Common myeloid progenitor, CD34-positive (primary cell): ENCODE measurements at regions not wholly inside any gene's neighbourhood (a gene's known extent, or its start where the extent isn't known, plus 50 kb on each side); places are given as distances from the start of the nearest gene placed in this dataset.
"Not testable (repeated sequence)": the region's sequence is repeated elsewhere in the genome, so short reads cannot be mapped to it uniquely, and the experiment has no call there.

Source experiments
- CTCF ChIA-PET: fragments of 350-600 bp; sonication (Branson Sonifier 250); formaldehyde crosslinking; loops from one replicate; lab custom pipeline; 2021; ENCODE audit warnings: antibody characterized with exemption; lab: Charles Lee
- POLR2A ChIA-PET: fragments of 350-600 bp; sonication (Branson Sonifier 250); formaldehyde crosslinking; loops from one replicate; lab custom pipeline; 2021; ENCODE audit warnings: antibody characterized with exemption; lab: Charles Lee
- DNase-seq, 3 donors: peaks; one replicate each; pipeline versions ENCODE4 v3.0.0 to v3.0.0-alpha.2; 2013
- H3K27ac ChIP-seq, 2 experiments: 1 replicate in 1 of 2; 2 replicates in 1 of 2; pipeline ENCODE4 v1.7.0; 2013; ENCODE audit warnings: inconsistent platforms in 2 of 2, low read length in 2 of 2, mild to moderate bottlenecking in 2 of 2, low read depth in 1 of 2, moderate library complexity in 1 of 2; ENCODE audit not compliant: severe bottlenecking in 2 of 2, insufficient read depth in 1 of 2, poor library complexity in 1 of 2
- H3K27me3 ChIP-seq, 5 experiments: replicated peaks in 2 of 5; 1 replicate in 3 of 5; 2 replicates in 2 of 5; pipeline versions ENCODE4 v1.6.1 to v1.7.0; 2013; ENCODE audit warnings: low read length in 4 of 5, mild to moderate bottlenecking in 2 of 5, moderate library complexity in 2 of 5, inconsistent platforms in 1 of 5; ENCODE audit not compliant: insufficient read depth in 5 of 5, control insufficient read depth in 4 of 5
- H3K36me3 ChIP-seq, 4 experiments: 1 replicate in 2 of 4; 2 replicates in 2 of 4; pipeline versions ENCODE4 v1.6.1 to v1.7.0; 2013; ENCODE audit warnings: low read length in 3 of 4, control low read depth in 1 of 4, mild to moderate bottlenecking in 1 of 4; ENCODE audit not compliant: control insufficient read depth in 4 of 4, insufficient read depth in 4 of 4
- H3K4me1 ChIP-seq, 4 experiments: 1 replicate in 3 of 4; 2 replicates in 1 of 4; pipeline versions ENCODE4 v1.6.1 to v1.7.1; 2013; ENCODE audit warnings: low read length in 3 of 4, mild to moderate bottlenecking in 3 of 4, control low read depth in 1 of 4, inconsistent platforms in 1 of 4, moderate library complexity in 1 of 4; ENCODE audit not compliant: control insufficient read depth in 4 of 4, insufficient read depth in 4 of 4; ENCODE audit errors: control extremely low read depth in 1 of 4
- H3K4me3 ChIP-seq, 7 experiments: 1 replicate in 4 of 7; 2 replicates in 3 of 7; pipeline versions ENCODE4 v1.5.1 to v1.7.0; 2013; ENCODE audit warnings: mild to moderate bottlenecking in 7 of 7, low read length in 6 of 7, moderate library complexity in 6 of 7, inconsistent platforms in 2 of 7, low read depth in 2 of 7, control low read depth in 1 of 7; ENCODE audit not compliant: insufficient read depth in 4 of 7, control insufficient read depth in 1 of 7; ENCODE audit errors: extremely low read depth in 1 of 7
- H3K9me3 ChIP-seq, 5 experiments: 1 replicate in 4 of 5; 2 replicates in 1 of 5; pipeline versions ENCODE4 v1.6.1 to v1.7.1; 2013; ENCODE audit warnings: low read length in 4 of 5, mild to moderate bottlenecking in 2 of 5, inconsistent platforms in 1 of 5, low read depth in 1 of 5, moderate library complexity in 1 of 5; ENCODE audit not compliant: control insufficient read depth in 4 of 5, insufficient read depth in 2 of 5; ENCODE audit errors: control extremely low read depth in 1 of 5
- WGBS: methylation state at CpG from one replicate; pipeline ENCODE4 v1.1.5; 2013; ENCODE audit not compliant: insufficient coverage; 5-methylcytosine and 5-hydroxymethylcytosine counted together

DNA sequence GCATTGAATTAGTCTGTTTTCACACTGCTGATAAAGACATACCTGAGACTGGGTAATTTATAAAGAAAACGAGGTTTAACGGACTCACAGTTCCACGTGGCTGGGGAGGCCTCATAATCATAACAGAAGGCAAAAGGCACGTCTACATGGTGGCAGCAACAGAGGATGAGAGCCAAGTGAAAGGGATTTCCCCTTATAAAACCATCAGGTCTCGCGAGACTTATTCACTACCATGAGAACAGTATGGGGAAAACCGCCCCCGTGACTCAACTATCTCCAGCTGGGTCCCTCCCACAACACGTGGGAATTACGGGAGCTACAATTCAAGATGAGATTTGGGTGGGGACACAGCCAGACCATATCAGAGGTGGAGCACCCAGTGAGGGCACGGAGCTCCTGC lies 442.0 kb upstream of the MYT1L start:
- 90% methylated on average over 9 of the region's 11 CpGs for WGBS

DNA sequence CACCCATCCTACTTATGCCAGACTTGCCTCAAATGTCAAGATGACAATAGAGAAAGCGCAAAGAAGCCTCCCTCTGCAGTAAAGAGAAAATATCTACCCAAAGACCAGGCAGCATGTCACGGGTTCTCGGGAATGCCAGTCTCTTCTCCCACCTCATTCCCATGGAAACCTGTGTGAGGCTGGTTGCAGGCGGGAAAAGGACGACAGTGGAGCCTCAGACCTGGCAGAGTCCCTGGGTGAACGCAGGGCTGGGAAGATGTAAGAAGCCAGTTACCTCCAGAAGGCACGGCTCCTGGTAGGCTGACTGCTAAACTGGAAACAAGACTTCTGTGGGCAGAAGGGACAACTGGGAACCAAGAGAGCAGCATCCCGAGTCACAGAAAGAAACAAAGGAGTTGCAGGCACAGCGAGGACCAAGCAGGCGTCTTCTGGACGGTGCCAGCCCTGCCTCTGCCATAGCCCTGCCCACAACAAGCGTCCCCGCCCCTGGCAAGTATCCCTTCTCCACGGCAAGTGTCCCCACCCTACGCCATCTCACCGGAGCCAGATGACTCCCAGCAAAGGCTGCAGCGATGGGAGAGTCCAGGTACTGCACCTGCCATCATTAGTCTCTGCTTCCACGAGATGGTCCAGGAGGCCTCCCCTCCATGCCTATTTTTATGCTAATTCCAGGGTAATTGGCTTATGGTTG lies 440.8 kb upstream of the MYT1L start:
- Histone ChIP-seq H3K4me1 (no peaks in the 10 kb centered on the region), H3K4me3 (no peak overlapping the region), H3K9me3 (no peaks in the 10 kb centered on the region), H3K27me3 (peaks cover 0 to 2% (median 0%) of the 10 kb centered on the region in 5 experiments), H3K27ac (no peak overlapping the region), H3K36me3 (no peaks in the 10 kb centered on the region)
- CTCF ChIA-PET = no interaction called here
- POLR2A ChIA-PET = no interaction called here
- WGBS = 89% methylated on average over 18 of the region's 18 CpGs
- DNase-seq = no peak

More for the DNA sequence above, 442.0 kb upstream of the MYT1L start:
- H3K36me3 ChIP-seq, CTCF ChIA-PET, POLR2A ChIA-PET, H3K4me3 ChIP-seq, H3K4me1 ChIP-seq, H3K9me3 ChIP-seq, DNase-seq, H3K27me3 ChIP-seq, H3K27ac ChIP-seq: not testable (repeated sequence)

DNA sequence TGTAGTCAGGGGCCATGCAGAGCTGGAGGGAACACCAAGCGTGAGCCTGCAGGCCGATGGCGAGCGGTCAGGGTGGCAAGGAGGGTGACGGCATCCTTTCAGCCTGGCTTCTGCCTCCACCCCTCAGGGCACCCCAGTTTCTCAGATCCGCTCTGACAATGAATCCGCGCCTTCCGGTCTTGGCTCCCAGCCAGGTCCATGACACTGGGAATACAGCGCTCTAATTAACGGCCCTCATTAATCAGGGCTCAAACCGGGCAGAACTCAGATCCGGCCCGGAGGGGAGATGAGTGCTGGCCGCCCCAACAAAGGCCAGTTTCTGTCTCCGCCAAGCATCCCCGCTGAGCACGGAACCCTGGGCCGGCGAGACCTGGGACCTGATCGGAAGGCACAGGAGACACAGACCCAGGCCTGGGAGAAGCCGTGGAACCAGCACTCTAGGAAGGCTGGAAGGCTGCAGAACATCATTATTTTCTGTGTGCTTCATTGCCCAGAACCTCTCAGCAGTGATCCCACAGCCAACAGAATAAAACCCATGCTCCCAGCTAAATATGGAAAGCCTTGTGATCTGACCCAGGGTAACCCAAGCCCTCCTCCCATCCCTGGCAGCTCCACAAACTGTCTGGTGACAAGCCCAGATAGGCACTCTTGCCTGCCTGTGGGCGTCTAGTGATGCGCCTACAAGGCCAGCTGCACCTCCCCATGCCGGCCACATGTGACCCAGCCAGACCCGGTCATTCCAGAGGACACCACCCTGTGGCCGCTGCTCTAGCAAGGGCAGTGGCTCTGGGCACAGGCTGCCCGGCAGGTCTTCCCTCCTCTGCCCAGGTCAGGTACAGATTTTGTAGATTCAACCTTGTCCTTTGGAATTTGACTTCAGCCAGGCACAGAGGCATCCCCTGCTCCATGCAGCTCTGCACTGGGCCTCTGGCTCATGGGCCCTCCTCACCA lies 438.7 kb upstream of the MYT1L start:
- no peak overlapping the region for H3K27ac ChIP-seq
- no peaks in the 10 kb centered on the region for H3K9me3 ChIP-seq
- POLR2A ChIA-PET = no interaction called here
- WGBS = 96% methylated on average over 28 of the region's 28 CpGs
- H3K4me3 ChIP-seq = no peak overlapping the region
- CTCF ChIA-PET = no interaction called here
- H3K4me1 ChIP-seq = no peaks in the 10 kb centered on the region
- peaks cover 0 to 2% (median 0%) of the 10 kb centered on the region in 5 experiments for H3K27me3 ChIP-seq
- no peaks in the 10 kb centered on the region for H3K36me3 ChIP-seq
- DNase-seq = no peak

DNA sequence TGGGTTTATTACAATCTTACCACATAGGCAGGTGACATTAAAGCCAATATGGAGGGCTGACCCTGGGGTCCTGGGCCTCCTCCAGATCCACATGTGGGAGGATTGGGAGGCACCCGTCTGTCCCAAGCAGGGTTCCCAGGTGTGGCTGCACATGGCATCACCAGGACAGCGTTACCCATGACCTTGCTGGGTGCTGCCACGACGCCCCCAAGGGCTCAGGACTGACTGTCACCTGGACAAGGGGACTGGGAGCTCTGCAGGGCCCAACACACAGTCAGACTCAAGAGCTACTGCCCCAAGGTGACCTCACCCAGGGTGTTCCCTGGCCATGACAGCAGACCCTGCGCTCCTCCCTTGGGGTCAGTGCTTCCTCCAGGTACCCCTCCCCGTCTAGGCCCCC lies 437.4 kb upstream of the MYT1L start:
- no peak for DNase-seq
- 93% methylated on average over 5 of the region's 6 CpGs for WGBS

DNA sequence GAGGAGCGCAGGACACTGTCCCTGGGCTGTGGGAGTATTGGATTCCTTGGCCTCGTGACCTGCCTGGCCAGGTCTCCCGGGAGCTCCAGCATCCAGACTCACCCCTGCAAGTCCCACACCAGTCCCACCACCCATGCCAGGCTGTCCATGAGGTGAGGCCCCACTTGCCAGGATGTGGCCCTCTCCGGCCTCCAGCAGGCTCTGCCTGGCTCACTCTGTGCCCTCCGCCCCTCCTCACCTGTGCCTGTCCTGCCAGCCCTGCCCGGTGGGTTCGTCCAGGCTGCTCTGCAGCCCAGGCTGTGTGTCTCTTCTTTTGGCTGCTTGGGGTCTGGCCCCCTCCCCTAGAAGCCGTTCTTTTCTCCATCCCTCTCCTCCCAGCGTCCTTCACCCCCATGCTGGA lies 436.8 kb upstream of the MYT1L start:
- H3K36me3 ChIP-seq = no peaks in the 10 kb centered on the region
- POLR2A ChIA-PET = no interaction called here
- CTCF ChIA-PET = no interaction called here

More for the DNA sequence above, 437.4 kb upstream of the MYT1L start:
- H3K4me1 ChIP-seq = no peaks in the 10 kb centered on the region
- POLR2A ChIA-PET = no interaction called here
- H3K4me3 ChIP-seq = no peak overlapping the region
- H3K9me3 ChIP-seq = no peaks in the 10 kb centered on the region
- CTCF ChIA-PET = no interaction called here
- peaks cover 0 to 2% (median 0%) of the 10 kb centered on the region in 5 experiments for H3K27me3 ChIP-seq
- no peak overlapping the region for H3K27ac ChIP-seq
- H3K36me3 ChIP-seq = no peaks in the 10 kb centered on the region

DNA sequence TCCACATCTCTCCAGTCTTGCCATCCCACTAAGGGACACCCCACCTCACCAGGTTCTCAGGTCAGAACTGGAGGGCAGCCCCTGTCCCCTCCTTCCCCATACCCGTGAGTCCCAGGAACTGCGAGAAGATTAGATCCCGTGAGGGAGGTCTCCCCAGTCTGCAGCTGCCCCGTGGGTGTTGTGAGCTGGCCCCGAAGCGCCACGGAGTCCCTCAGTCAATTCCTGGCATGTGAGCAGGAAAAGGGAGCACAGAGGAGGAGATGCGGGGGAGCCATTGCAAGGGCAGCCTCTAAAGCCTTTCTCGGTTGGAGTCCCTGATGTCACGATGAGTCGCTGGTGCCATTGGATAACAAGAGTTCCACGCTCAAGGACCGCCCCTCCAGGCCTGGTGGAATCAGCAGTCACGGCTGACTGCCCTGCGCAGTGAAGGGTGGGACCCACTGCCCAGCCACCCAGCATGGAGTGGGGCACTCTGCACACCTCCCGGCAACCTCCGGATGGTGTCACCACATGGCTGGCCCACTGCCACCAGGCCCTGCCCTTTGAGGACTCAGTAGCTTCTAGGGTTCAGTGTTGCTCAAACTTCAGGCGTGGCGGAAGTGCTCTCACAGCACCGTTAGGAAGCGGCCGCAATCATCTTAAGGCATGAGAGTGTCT lies 434.9 kb upstream of the MYT1L start:
- Histone ChIP-seq H3K9me3 (no peaks in the 10 kb centered on the region), H3K27me3 (peaks cover 0 to under 1% (median 0%) of the 10 kb centered on the region in 5 experiments), H3K4me1 (no peaks in the 10 kb centered on the region), H3K4me3 (no peak overlapping the region), H3K36me3 (no peaks in the 10 kb centered on the region), H3K27ac (no peak overlapping the region)
- WGBS = 96% methylated on average over 21 of the region's 22 CpGs
- POLR2A ChIA-PET = no interaction called here
- CTCF ChIA-PET = no interaction called here
- no peak for DNase-seq

More for the DNA sequence above, 436.8 kb upstream of the MYT1L start:
- Histone ChIP-seq H3K27me3 (peaks cover 0 to 2% (median 0%) of the 10 kb centered on the region in 5 experiments), H3K4me1 (no peaks in the 10 kb centered on the region), H3K27ac (no peak overlapping the region), H3K9me3 (no peaks in the 10 kb centered on the region), H3K4me3 (no peak overlapping the region)
- no peak for DNase-seq
- WGBS = 79% methylated on average over 9 of the region's 9 CpGs
